T-helper 1 cell (primary cell): ENCODE measurements at regions not wholly inside any gene's neighbourhood (a gene's known extent, or its start where the extent isn't known, plus 50 kb on each side); places are given as distances from the start of the nearest gene placed in this dataset.
A peak's percentile ranks its signal among the peaks of the same experiment; 100 is the strongest.
"Not testable (repeated sequence)": the region's sequence is repeated elsewhere in the genome, so short reads cannot be mapped to it uniquely, and the experiment has no call there.

Source experiments
- DNase-seq, 5 donors: peaks; one replicate each; pipeline ENCODE4 v3.0.0-alpha.2; 2012 to 2020

DNA sequence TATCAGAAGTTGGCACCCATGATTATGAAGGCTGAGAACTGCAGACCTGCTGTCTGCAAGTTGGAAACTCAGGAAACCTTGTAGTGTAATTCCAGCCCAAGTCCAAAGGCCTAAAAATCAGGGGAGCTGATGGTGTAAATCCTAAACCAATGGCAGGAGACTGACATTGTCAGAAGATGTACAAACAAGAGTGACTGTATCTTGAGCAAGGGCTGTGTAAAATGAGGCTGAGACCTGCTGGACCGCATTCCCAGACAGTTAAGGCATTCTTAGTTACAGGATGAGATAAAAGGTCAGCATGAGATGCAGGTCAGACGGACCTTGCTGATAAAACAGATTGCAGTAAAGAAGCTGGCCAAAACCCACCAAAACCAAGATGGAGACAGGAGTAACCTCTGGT is 147.7 kb downstream of the COG6 start:
- DNase-seq: no peak

DNA sequence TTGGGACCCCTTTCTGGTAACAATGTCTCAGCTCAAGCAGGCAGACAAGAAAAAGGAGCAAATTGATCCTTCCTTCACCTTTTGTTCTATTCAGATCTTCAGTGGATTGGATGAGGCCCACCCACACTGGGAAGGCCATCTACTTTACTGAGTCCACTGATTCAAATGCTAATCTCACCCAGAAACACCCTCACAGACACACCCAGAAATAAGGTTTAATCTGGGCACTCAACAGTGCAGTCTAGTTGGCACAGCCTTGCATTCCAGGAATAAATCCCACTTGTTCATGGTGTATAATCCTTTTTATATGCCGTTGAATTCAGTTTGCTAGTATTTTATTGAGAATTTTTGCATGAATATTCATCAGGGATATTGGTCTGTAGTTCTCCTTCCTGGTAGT is 148.4 kb downstream of the COG6 start:
- DNase-seq: no peak

DNA sequence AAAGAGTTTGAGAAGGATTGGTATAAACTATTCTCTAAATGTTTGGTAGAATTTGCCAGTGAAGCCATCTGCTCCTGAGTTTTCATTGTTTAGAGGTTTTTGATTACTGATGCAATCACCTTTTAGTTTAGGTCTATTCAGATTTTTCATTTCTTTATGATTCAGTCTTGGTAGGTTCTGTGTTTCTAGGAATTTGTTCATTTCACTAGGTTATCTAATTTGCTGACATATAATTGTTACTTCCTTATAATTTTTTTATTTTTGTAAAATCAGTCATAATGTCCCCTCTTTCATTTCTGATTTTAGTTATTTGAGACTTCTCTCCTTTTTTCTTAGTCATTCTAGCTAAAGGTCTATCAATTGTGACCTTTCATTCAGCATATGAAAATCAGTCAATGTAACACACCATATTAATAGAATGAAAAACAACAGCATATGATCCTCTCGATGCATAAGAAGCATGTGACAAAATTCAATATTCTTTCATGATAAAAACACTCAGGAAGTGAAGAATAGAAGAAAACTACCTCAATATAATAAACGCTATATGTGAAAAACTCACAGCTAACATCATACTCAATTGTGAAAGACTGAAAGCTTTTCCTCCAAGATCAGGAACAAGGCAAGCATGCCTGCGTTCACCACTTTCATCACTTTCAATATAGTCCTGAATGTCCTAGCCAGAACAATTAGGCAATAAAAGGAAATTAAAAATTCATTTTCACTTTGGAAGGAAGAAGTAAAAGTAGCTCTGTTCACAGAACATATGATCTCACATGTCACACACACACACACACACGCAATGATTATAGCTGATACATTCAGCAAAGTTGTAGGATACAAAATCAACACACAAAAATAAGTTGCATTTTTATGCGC is 149.1 kb downstream of the COG6 start:
- DNase-seq: no peak

DNA sequence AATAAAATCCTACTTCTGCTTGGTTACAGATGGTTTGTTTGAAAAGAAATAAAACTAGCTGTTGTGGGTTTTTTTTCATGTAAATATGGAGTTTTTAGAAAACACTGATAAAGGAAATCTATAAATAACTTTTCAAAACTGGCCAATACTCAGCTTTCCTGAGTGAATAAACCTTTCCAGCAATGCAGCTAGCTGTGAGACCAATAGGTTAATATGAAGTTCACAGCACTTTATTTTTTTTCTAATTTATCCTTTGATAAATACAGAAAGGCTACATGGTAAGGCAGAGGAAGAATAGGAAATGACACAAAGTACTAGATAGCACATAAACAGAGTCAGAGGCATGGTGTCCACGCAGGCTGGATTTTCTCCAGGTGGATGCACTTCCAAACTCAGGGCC is 154.0 kb downstream of the COG6 start:
- DNase-seq: no peak

DNA sequence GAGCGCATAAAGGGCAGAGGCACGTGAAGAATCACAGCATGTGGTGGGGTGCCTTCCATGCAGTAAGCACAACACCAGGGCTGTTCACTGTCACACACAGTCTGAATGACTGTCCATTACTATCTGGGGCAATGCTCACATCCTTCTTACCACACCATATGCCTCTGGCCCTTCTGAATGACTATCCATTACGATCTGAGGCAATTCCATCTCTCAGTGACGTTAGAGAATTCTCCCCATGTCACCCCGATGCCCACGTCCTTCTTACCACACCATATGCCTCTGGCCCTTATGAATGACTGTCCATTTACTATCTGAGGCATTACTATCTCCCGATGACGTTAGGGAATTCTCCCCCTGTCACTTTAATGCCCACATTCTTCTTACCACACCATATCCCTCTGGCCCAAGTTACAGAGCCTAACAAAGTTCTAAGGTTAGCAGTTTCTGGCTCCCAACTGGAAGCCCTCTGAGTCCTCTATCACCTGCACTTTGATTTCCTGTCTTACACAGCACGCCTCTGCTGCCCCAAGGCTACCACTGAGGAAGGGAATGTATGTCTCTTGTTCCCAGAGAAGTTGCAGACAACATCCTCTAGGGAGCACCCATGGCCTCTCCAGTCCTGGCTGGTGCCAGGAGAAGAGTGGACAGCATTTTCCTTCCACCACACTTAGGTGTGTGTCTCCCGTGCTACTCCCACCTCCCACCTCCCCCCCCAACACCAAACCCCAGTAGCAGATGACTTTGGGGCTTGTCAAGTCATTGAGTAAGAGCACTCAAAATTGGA is 154.8 kb downstream of the COG6 start:
- no peak for DNase-seq

DNA sequence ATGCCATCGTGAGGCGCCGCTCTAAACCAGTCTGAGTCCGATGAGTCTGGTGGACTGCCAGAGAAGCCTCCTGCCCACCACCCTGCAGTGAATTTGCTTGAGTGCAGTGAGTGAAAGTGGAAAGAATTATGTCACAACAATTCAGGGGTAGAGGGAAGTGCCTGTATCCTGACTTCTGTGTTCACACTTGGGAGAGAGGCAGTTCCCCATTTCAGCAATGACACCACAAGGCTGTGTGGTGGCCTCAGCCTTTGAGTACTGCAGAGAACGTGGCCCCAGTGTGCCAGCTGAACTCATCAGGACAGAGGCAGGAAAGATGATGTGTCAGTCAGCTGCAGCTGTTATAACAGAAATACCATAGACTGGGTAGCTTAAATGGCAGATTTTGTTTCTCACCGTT is 155.6 kb downstream of the COG6 start:
- no peak for DNase-seq

DNA sequence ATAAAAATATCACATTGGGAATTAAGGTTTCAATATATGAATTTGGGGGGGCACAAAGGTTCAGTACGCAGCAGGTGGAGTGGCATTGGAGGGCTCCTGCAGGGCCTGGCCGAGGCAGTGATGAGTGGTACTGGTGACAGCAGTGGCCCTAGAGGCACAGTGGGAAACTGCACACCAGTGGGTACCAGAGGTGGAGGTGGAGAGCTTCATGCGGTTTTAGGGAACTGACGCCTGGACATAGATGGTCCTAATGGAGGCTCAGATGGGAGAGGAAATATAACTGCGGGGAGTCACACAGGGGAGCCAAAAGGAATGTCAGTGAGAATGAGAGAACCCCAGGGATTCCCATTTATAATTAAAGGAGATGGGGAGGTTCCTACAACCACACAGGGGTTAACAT is 156.2 kb downstream of the COG6 start:
- no peak for DNase-seq

DNA sequence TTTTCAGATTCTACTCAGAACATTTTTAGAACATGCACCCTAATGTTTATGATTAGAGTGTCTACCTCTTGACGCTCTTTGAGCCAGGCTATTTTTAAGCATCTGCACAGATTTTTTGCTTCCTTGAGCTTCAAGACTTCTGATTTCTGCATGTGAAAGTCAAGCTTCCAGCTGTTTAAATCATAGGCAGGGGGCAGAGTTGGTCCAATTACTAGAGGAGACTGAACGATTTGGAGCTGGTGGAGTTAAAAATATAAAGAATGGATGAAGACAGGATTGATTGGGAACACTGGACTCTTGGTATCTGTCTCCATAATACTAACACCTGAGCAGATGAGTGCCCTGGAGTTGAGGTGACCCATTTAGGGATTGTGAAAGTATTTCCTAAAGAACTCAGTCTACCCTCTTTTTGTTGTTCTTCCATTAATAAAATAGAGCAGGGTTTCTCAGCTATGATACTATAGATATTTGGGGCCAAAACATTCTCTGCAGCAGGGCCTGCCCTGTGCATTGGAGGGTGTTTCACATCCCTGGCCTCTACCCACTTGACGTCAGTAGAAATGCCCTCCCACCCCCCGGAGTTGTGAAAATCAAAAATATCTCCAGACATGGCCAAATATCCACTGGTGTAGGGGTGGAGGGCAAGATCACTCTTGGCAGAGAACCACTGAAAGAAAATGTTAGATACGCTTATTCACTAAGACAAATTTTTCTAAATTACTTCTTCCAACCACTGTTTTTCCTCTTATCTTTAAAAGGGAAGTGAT is 160.1 kb downstream of the COG6 start:
- no peak for DNase-seq

DNA sequence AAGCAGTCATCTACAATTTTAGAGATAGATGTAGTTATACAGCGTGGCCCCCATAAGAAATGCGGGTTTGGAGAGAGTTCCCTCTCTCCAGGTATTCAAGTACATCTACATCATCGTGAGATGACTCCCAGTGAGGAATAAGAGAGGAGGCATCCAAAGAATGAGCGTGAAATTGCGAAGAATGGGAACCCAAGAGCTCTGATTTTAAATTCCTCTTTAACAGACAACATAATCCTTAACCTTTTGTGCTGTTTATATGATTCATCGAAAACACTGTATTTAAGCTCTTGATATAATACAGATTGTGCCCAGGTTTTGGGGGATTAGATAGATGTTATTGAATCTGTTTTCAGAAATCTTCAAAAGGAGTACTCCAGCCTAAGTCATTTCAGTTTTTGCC is 161.5 kb downstream of the COG6 start:
- no peak for DNase-seq

DNA sequence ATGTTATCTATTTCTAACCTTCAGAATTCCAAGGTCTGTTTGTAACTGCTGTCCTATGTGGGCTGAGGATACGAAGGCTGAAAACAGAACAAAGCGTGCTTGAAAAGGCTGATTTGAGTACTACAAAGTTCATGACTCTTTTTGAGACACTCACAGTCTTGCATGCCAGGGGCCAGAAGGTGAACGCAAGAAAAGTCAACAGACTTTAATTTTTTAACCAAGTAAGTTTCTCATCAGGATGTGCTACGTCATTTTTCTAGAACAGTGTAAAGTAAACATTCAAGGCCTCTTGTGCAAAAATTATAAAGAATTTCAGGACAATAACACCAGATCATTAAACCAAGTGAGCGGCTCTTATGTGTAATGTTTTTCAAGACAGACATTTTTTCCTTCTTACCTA is 163.5 kb downstream of the COG6 start:
- DNase-seq: no peak

DNA sequence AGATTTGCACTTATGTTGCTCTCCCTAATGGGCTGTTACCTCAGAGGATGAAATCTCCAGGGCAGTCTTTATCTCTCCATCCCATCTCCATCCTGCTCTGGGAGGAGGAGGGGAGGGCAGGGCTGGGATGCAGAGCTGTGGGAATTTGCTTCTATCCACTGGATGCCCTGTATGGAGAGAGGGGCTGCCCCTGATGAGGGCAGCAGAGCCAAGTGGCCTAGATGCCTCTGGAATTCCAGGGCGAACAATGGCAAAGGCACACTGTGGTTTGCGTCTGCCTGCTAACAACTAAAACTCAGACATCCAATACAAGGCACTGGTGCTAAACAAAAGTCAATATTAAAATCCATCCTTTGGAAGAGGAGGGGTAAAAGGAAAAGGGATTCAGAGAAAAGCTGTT is 165.1 kb downstream of the COG6 start:
- no peak for DNase-seq

DNA sequence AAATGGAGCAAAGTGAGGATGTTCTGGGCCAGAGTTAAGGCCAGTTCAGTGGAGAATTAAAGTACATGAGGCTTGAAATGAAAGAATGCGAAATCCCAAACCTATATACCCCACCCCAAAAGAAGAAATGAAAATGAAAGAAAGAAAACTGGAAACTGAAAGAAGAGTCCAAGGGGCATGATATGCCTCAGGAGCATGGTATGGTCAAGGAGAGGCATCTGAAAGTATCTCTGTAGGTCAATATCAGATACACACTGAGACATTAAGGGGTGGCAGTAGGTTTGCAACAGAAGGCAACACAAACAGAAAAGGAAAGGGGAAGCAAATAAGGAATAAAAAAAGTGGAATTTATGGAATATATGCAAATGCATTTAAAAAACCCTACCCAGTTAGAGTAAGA is 166.5 kb downstream of the COG6 start:
- no peak for DNase-seq

DNA sequence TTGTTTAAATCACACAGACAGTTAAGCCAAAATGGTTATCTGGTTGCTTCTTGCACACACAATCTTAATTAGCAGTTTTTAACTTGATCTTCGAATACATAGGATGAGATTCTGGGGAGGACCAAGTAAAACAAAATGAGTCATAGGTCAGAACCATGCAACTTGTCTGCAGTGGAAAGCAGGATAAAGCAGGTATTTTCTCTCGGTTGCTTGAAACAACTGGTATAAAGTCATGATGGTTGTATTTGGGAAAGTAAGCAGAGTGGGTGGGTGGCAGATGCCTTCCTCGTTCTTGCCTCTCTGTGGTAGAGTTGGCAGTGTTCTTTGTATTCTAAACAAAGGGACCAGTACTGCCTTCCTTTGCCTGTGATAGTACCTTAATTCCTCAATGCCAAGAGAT is 167.0 kb downstream of the COG6 start:
- DNase-seq: no peak

DNA sequence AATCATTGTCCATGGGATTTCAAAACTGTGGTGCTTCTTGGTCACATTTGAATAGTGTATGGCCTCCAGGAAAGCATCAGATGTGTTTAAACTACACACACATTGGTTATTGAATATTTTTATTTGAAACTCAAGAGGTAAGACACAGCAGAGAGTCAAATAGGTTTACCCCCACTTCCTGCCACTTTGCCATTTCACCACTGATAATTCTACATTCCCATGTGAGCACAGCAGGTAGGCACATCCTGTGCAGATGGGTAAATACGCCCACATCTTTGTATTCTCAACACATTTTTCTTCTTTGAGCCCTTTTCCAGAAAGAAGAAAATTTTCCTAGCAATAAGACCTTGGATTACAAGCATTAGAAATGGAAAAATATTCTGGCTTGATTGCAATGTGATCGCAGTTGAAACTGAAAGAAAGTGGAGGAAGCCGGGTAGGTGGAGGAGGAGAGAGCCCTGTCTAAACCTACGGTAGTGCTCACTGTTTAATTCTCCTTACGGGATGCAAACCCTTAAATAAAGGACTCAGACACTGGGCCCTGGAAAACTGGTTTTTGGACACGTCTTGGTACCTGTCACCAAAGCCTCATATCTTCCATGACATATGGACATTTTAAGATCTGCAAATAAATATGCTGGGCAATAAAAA is 167.7 kb downstream of the COG6 start:
- peak in 1 of 5 donors; percentile 3 for DNase-seq

DNA sequence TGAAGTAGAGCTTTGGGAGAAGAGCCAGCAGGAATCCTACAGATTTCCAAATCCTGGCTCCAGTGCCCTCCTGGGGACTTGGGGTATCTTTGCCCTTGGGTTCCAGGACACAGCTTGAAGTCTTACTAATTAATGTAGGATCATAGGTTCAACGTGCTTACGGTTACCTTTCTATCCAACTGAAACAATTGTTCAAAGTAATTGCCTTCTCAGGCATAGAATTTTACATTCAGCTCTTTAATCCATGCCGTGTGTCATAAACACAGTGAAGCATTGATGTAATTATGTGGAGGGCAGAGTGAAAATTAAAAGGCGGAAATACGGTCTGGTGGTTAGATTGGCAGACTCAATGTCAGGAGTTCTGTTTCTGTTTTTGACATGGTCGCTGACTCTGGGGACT is 170.4 kb downstream of the COG6 start:
- no peak for DNase-seq

DNA sequence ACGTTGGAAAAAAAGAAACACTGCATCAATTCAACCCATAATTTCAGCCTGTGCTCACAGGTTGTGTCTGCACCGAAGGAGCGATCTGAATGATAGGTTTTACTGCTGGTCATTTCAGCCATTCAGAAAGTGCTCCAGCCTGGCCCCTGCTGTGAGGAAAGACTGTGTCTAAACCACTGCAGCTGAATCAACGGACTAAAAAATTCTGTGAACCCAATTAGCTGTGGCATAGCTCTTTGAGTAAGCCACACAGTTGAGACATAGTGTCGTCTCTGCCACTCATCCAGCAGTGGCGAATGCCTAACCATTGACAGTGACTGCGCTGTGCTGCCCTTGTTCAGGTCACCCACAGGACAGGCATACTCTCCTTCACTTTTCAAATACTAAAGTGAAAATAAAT is 179.8 kb downstream of the COG6 start:
- no peak for DNase-seq

DNA sequence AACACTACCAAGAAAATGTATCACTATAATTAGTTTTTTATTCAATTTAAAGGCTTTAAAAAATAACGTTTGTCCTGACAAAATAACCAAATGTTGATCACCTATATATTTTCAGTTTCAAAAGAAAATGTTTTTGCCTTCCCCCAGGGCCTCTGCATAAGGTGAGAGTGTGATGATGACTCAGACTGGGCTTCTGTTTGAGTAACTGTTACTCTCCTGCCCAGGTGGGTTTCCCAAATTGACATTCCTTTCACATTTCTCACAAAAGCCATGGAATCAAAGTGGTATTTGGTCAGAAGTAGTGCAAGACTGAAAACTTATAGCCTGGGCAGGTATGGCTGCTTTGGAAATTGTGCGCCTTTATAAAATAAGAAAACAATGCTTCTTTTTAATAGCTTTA is 180.6 kb downstream of the COG6 start:
- no peak for DNase-seq

DNA sequence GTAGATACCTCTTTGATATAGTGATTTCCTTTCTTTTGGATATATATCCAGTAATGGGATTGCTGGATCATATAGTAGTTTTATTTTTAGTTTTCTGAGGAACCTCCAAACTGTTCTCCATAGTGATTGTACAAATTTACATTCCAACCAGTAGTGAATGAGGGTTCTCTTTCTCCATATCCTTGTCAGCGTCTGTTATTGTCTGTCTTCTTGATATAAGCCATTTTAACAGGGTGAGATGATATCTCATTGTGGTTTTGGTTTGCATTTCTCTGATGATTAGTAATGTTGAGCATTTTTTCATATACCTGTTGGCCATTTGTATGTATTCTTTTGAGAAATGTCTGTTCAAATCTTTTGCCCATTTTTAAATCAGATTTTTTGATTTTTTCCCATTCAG is 182.4 kb downstream of the COG6 start:
- not testable (repeated sequence) for DNase-seq

DNA sequence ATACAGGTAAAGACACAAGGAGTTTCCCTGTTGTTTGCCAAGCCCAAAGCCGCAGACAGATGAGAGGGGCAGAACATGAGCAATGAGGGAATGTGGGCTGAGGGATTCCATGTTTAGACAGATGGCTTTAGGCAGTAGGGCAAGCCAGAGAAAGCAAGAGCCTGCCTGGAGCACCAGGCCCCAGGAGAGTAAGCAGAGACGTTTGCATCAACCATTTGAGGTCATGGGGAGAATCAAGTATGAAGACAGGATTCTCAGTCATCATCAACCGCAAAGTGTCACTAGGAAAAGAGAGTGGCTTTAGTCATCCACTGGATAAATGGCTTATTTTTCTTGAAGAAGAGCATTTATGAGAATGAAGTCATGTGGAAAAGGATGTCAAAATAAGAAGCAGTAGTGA is 184.7 kb downstream of the COG6 start:
- DNase-seq: no peak

DNA sequence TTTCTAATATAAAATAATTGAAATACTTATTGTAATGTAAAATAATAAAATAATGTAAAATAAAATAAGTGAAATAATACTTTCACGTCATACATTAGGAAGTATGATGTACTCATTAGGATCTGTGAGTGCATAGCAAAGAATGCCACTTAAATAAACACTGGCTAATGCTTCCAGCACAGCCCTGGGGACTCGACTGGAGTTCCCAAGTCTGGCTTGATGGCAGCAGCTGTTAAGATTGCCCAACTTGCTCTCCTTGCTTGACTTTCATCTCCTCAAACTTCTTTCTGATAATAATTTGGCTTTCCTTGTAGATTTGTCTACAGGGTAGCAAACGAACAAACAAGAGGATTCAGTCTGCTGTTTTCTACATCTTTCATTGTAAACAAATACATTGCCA is 191.9 kb downstream of the COG6 start:
- no peak for DNase-seq

DNA sequence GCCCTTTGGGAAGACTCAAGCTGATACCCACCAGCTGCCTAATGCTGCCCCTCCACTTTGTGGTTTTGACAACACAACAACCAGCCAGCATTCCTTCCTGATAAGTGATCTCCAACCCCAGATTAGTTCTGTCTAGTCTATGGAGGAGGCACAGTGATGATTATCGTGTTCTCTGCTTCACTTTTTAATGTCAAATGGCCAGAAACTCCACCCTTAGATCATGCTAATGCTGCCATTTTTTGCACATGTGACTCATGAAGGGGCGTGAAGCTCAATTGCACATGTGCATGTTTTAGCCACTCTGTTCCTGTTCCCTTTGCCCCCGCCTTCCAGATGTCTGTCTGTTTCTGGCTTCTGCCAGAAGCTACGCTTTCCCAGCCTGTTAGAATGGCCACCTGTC is 199.8 kb downstream of the COG6 start:
- DNase-seq: no peak

DNA sequence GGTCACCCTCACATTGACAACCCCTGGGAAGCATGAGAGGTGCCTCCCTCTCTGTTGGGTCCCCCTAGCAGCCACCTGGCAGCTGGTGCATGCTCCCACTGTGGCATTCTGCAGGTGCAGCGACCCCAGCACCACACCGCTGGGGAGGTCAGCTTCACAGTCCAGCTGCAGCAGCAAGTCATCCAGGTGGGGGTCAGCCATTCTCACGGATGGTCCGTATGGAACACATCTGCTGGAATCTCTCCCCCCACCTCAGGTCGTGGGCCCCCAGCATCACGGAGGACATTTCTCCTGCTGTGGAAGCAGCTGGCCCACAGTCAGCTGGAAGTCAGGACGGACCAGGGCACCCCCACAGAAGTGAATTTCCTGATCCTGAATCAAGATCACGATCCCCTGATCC is 201.3 kb downstream of the COG6 start:
- DNase-seq: no peak

DNA sequence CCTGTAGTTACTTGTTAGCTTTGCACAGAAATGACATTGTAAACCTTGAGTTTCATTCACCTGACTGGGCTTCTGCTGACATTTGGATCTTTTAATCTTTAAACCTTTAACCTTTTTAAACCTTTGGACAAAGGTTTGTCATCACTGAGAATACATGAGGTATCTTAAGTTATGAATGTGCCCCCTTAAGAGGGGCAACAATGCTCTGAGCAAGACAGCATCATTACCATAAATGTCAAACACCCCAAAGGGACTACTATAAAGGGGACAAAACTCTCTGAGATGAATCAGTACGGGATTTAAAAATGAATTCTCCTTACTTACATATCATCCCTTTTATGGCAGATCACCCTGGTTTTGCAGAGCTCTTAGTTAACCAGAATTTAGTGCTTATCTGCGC is 203.3 kb downstream of the COG6 start:
- DNase-seq: no peak
